ENCODE measurements at regions not wholly inside any gene's neighbourhood (a gene's known extent, or its start where the extent isn't known, plus 50 kb on each side); places are given as distances from the start of the nearest gene placed in this dataset.

- DNase-seq: no peak
Observed at GRCh38 chr12:66971816-66972215, 292.9 kb upstream of the GRIP1 start.

GRCh38 chr12:66976526-66976925 lies 292.6 kb upstream of the CAND1 start:
- no peak for DNase-seq

- no peak for DNase-seq
Observed at GRCh38 chr12:66978802-66979201, 290.4 kb upstream of the CAND1 start.

- no peak for DNase-seq
Observed at GRCh38 chr12:66979251-66979650, 289.9 kb upstream of the CAND1 start.

- no peak for DNase-seq
Observed at GRCh38 chr12:66984077-66984476, 285.1 kb upstream of the CAND1 start.

- DNase-seq: no peak
Observed at GRCh38 chr12:66984962-66985361, 284.2 kb upstream of the CAND1 start.

- no peak for DNase-seq
Observed at GRCh38 chr12:66999141-66999540, 270.0 kb upstream of the CAND1 start.

GRCh38 chr12:67001251-67001650 lies 267.9 kb upstream of the CAND1 start:
- no peak for DNase-seq

GRCh38 chr12:67002720-67003119 lies 266.4 kb upstream of the CAND1 start:
- DNase-seq: no peak

GRCh38 chr12:67006610-67007009 lies 262.5 kb upstream of the CAND1 start:
- no peak for DNase-seq

- DNase-seq: no peak
Observed at GRCh38 chr12:67014642-67015041, 254.5 kb upstream of the CAND1 start.

GRCh38 chr12:67018105-67018504 lies 251.1 kb upstream of the CAND1 start:
- DNase-seq: no peak

- DNase-seq: no peak
Observed at GRCh38 chr12:67019070-67019469, 250.1 kb upstream of the CAND1 start.

GRCh38 chr12:67025543-67026114 lies 243.5 kb upstream of the CAND1 start:
- no peak for DNase-seq

GRCh38 chr12:67026487-67027246 lies 242.5 kb upstream of the CAND1 start:
- DNase-seq: no peak

GRCh38 chr12:67028529-67028928 lies 240.6 kb upstream of the CAND1 start:
- DNase-seq: no peak

- no peak for DNase-seq
Observed at GRCh38 chr12:67034110-67034879, 234.9 kb upstream of the CAND1 start.

GRCh38 chr12:67035121-67035520 lies 234.0 kb upstream of the CAND1 start:
- no peak for DNase-seq

- no peak for DNase-seq
Observed at GRCh38 chr12:67038486-67038885, 230.7 kb upstream of the CAND1 start.

- no peak for DNase-seq
Observed at GRCh38 chr12:67039995-67040860, 228.9 kb upstream of the CAND1 start.

GRCh38 chr12:67040861-67041137 lies 228.4 kb upstream of the CAND1 start:
- no peak for DNase-seq

- peak; percentile 13 for DNase-seq
Observed at GRCh38 chr12:67042697-67043131, 226.4 kb upstream of the CAND1 start.

GRCh38 chr12:67043771-67044170 lies 225.4 kb upstream of the CAND1 start:
- no peak for DNase-seq
